Tibial nerve (tissue), 4 donors: ENCODE measurements at regions not wholly inside any gene's neighbourhood (a gene's known extent, or its start where the extent isn't known, plus 50 kb on each side); places are given as distances from the start of the nearest gene placed in this dataset.

Source experiments
- DNase-seq, 2 donors: peaks; one replicate each; pipeline ENCODE4 v3.0.0-alpha.2; 2019; ENCODE audit warnings: low spot score in 2 of 2
- H3K27ac ChIP-seq, 4 donors: fragments of 200-600 bp; sonication (generic) in 3 of 4; one replicate each; pipeline ENCODE4 v1.5.1; 2017 to 2019; ENCODE audit warnings: mild to moderate bottlenecking in 1 of 4
- H3K27me3 ChIP-seq, 2 donors: fragments of 200-600 bp; sonication (generic) in 1 of 2; one replicate each; pipeline versions ENCODE4 v1.5.1 to v1.6.0; 2017 to 2019
- H3K36me3 ChIP-seq, 3 donors: fragments of 200-600 bp; sonication (generic); one replicate each; pipeline ENCODE4 v1.5.1; 2018 to 2019
- H3K4me1 ChIP-seq, 4 donors: fragments of 200-600 bp; sonication (generic) in 3 of 4; one replicate each; pipeline ENCODE4 v1.5.1; 2017 to 2019
- H3K4me3 ChIP-seq, 4 donors: fragments of 200-600 bp; sonication (generic) in 3 of 4; one replicate each; pipeline ENCODE4 v1.5.1; 2017 to 2019; ENCODE audit warnings: mild to moderate bottlenecking in 1 of 4, moderate library complexity in 1 of 4
- H3K9me3 ChIP-seq, 4 donors: fragments of 200-600 bp; sonication (generic) in 3 of 4; one replicate each; pipeline ENCODE4 v1.5.1; 2017 to 2019
- CTCF ChIP-seq, 5 experiments: fragments of 200-600 bp in 3 of 5; fragments of 450-650 bp in 2 of 5; sonication (generic) in 3 of 5; IDR thresholded peaks; one replicate each; pipeline ENCODE4 v1.5.1; 2016 to 2019; ENCODE audit warnings: antibody characterized with exemption in 5 of 5, mild to moderate bottlenecking in 3 of 5, moderate library complexity in 2 of 5
- EP300 ChIP-seq, 2 donors: sonication (generic); formaldehyde crosslinking; IDR thresholded peaks; one replicate each; pipeline ENCODE4 v1.6.1; 2017; ENCODE audit warnings: antibody characterized with exemption in 2 of 2, mild to moderate bottlenecking in 1 of 2
- POLR2A ChIP-seq, 2 donors: fragments of 450-650 bp; IDR thresholded peaks; one replicate each; pipeline ENCODE4 v1.6.1; 2017; ENCODE audit warnings: antibody characterized with exemption in 2 of 2, mild to moderate bottlenecking in 2 of 2, moderate library complexity in 2 of 2
- WGBS, 2 donors: methylation state at CpG; one replicate each; pipeline ENCODE4 v1.1.5; 2018; 5-methylcytosine and 5-hydroxymethylcytosine counted together

GRCh38 chr9:79800578-79800977, 228.8 kb downstream of the TLE4 start:
- H3K36me3 ChIP-seq: no peaks in the 10 kb centered on the region
- no peak for TF ChIP-seq EP300 (IDR thresholded peaks at IDR 0.05)
- no peak for TF ChIP-seq CTCF (IDR thresholded peaks at IDR 0.05)
- no peak for TF ChIP-seq POLR2A (IDR thresholded peaks at IDR 0.05)
- no peaks in the 10 kb centered on the region for H3K9me3 ChIP-seq
- WGBS, 2 donors: 52 to 55% methylated on average over 1 of the region's 1 CpG
- H3K27me3 ChIP-seq: no peaks in the 10 kb centered on the region
- H3K27ac ChIP-seq: peak overlapping the region in 1 of 4 donors; percentile 33
- no peak overlapping the region for H3K4me3 ChIP-seq
- H3K4me1 ChIP-seq: peaks cover 0 to 8% (median 0%) of the 10 kb centered on the region in 4 donors
- no peak for DNase-seq

DNA sequence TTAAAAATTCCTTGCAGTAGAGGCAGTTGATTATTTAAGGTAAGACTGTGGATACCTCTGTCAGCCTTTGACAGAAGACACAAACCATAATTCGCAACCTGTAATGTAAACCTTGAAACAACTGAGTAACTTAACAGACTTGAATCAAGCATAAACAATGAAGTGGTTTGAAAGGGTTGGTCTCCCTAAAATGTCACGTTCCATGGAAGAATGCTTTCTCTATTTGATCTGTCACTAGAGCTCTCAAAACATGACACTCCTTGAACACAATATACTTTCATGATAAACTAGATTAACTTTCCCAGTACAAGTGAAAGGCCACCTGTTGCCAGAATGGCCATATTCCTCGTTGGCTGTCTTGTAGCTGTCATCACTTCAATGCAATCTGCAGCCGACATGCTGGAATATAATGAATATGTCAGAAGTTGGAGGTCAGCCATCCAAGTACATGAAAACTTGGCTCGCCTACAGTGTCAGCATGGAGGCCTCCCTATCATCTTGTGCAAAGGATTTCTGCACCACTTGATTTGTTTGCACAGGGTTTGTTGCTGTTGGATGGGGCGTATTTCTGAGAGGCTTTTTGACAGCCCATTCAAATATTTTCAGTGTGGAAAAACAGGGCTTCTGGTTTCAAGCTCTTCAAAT, 228.0 kb downstream of the TLE4 start:
- no peak for DNase-seq

GRCh38 chr9:79798450-79798849, 226.7 kb downstream of the TLE4 start:
- WGBS, 2 donors: 98% methylated on average over 3 of the region's 3 CpGs
- H3K27me3 ChIP-seq: no peaks in the 10 kb centered on the region
- no peaks in the 10 kb centered on the region for H3K36me3 ChIP-seq
- no peak for DNase-seq
- no peak overlapping the region for H3K27ac ChIP-seq
- no peaks in the 10 kb centered on the region for H3K9me3 ChIP-seq
- peaks cover 0 to 8% (median 0%) of the 10 kb centered on the region in 4 donors for H3K4me1 ChIP-seq
- TF ChIP-seq POLR2A (IDR thresholded peaks at IDR 0.05): no peak
- TF ChIP-seq EP300 (IDR thresholded peaks at IDR 0.05): no peak
- TF ChIP-seq CTCF (IDR thresholded peaks at IDR 0.05): no peak
- no peak overlapping the region for H3K4me3 ChIP-seq

More for the DNA sequence above, 228.0 kb downstream of the TLE4 start:
- no peaks in the 10 kb centered on the region for H3K9me3 ChIP-seq
- WGBS, 2 donors: 53% methylated on average over 6 of the region's 6 CpGs
- peaks cover 0 to 8% (median 0%) of the 10 kb centered on the region in 4 donors for H3K4me1 ChIP-seq
- no peak for TF ChIP-seq EP300 (IDR thresholded peaks at IDR 0.05)
- no peak for TF ChIP-seq CTCF (IDR thresholded peaks at IDR 0.05)
- no peak for TF ChIP-seq POLR2A (IDR thresholded peaks at IDR 0.05)
- H3K27ac ChIP-seq: no peak overlapping the region
- no peak overlapping the region for H3K4me3 ChIP-seq
- no peaks in the 10 kb centered on the region for H3K36me3 ChIP-seq
- no peaks in the 10 kb centered on the region for H3K27me3 ChIP-seq

- no peak overlapping the region for H3K27ac ChIP-seq
- H3K36me3 ChIP-seq: no peaks in the 10 kb centered on the region
- no peak for DNase-seq
- H3K9me3 ChIP-seq: no peaks in the 10 kb centered on the region
- no peaks in the 10 kb centered on the region for H3K27me3 ChIP-seq
- no peak for TF ChIP-seq EP300 (IDR thresholded peaks at IDR 0.05)
- TF ChIP-seq POLR2A (IDR thresholded peaks at IDR 0.05): no peak
- no peak for TF ChIP-seq CTCF (IDR thresholded peaks at IDR 0.05)
- WGBS, 2 donors: 87 to 92% methylated on average over 3 of the region's 3 CpGs
- peaks cover 0 to 8% (median 0%) of the 10 kb centered on the region in 4 donors for H3K4me1 ChIP-seq
- no peak overlapping the region for H3K4me3 ChIP-seq
Measured at GRCh38 chr9:79796411-79796810, 224.6 kb downstream of the TLE4 start.

- H3K36me3 ChIP-seq: no peaks in the 10 kb centered on the region
- WGBS, 2 donors: 85 to 92% methylated on average over 1 of the region's 1 CpG
- no peaks in the 10 kb centered on the region for H3K27me3 ChIP-seq
- DNase-seq: no peak
- no peaks in the 10 kb centered on the region for H3K9me3 ChIP-seq
- TF ChIP-seq EP300 (IDR thresholded peaks at IDR 0.05) (no peak), CTCF (IDR thresholded peaks at IDR 0.05) (no peak), POLR2A (IDR thresholded peaks at IDR 0.05) (no peak)
- H3K27ac ChIP-seq: no peak overlapping the region
- no peak overlapping the region for H3K4me3 ChIP-seq
- no peaks in the 10 kb centered on the region for H3K4me1 ChIP-seq
Measured at GRCh38 chr9:79788662-79789061, 216.9 kb downstream of the TLE4 start.
